H7 (cell line): ENCODE measurements at regions not wholly inside any gene's neighbourhood (a gene's known extent, or its start where the extent isn't known, plus 50 kb on each side); places are given as distances from the start of the nearest gene placed in this dataset.
A peak's percentile ranks its signal among the peaks of the same experiment; 100 is the strongest.

Experiments used
- DNase-seq: peaks from one replicate; pipeline ENCODE4 v3.0.0; 2012
- H3K27me3 ChIP-seq: 2 replicates; pipeline ENCODE4 v1.6.0; 2011; ENCODE audit warnings: mild to moderate bottlenecking, low read length; ENCODE audit not compliant: control insufficient read depth, insufficient read depth
- H3K36me3 ChIP-seq: replicated peaks from 2 replicates; pipeline ENCODE4 v1.5.1; 2011; ENCODE audit warnings: low read length; ENCODE audit not compliant: control insufficient read depth, insufficient read depth
- H3K4me3 ChIP-seq: 2 replicates; pipeline ENCODE4 v1.5.1; 2011; ENCODE audit warnings: low read depth, mild to moderate bottlenecking, control low read depth, low read length, moderate library complexity; ENCODE audit not compliant: insufficient read depth

GRCh38 chr4:58646126-58646525 is 1535.9 kb upstream of the IGFBP7 start:
- Histone ChIP-seq H3K36me3 (no peaks in the 10 kb centered on the region), H3K27me3 (no peaks in the 10 kb centered on the region), H3K4me3 (no peak overlapping the region)
- DNase-seq: no peak

DNA sequence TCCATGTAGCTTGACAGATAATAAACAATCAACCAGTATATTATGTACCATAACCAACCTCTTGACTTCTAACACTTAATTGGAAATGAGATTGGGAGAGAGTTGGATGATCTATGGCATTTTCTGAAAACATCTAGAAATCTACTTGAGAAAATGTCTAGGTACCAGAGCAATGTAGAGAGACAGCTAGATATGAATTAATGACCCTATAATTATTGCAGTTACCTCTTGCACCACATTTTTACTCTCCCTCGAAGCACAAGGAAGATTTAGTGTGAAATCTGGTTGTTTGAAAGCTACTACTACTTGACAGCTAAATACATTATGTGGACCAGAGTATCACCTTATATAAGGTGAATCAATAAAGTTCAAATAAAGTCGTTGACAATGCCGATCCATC is 1534.4 kb upstream of the IGFBP7 start:
- Histone ChIP-seq H3K36me3 (no peaks in the 10 kb centered on the region), H3K27me3 (no peaks in the 10 kb centered on the region), H3K4me3 (no peak overlapping the region)
- DNase-seq: no peak

- Histone ChIP-seq H3K27me3 (no peaks in the 10 kb centered on the region), H3K4me3 (no peak overlapping the region), H3K36me3 (no peaks in the 10 kb centered on the region)
- no peak for DNase-seq
Observed at GRCh38 chr4:58636381-58636780, 1526.2 kb upstream of the IGFBP7 start.

GRCh38 chr4:58617226-58617625 is 1507.0 kb upstream of the IGFBP7 start:
- Histone ChIP-seq H3K36me3 (no peaks in the 10 kb centered on the region), H3K4me3 (no peak overlapping the region), H3K27me3 (no peaks in the 10 kb centered on the region)
- DNase-seq: no peak

- no peaks in the 10 kb centered on the region for H3K36me3 ChIP-seq
- H3K4me3 ChIP-seq: no peak overlapping the region
- no peaks in the 10 kb centered on the region for H3K27me3 ChIP-seq
- DNase-seq: no peak
Observed at GRCh38 chr4:58611012-58611411, 1500.8 kb upstream of the IGFBP7 start.

GRCh38 chr4:58606303-58606702 is 1496.1 kb upstream of the IGFBP7 start:
- Histone ChIP-seq H3K36me3 (no peaks in the 10 kb centered on the region), H3K4me3 (no peak overlapping the region), H3K27me3 (no peaks in the 10 kb centered on the region)
- DNase-seq: no peak

GRCh38 chr4:58603951-58604350 is 1493.8 kb upstream of the IGFBP7 start:
- Histone ChIP-seq H3K36me3 (no peaks in the 10 kb centered on the region), H3K27me3 (no peaks in the 10 kb centered on the region), H3K4me3 (no peak overlapping the region)
- DNase-seq: no peak

DNA sequence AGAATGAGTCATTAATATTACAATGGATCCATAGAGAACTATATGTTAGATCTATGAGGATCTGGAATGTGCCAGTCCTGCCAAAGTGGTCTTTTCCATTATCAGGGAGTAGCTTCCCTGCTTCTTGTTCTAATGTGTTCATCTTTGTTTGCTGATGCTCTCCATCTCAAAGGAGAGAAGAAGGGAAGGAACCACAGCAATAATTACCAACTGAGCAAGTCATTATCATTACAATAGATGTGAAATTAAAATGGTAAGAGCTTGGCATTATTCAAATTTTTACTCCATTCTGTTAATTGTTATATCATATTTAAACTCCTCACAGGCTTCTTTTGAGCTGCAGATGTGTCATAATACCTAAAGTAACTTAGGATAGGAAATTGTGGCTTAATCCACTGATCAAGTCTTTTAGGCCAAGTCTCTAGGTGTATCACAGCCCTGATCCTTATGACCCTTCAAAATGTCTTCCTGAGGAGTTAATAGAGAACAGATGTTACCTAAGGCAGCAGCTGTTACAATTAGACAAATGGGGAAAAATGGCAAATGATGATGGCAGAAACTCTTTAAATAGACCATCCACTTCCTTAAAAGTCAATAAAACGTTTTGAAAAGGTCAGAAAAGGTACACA is 1492.7 kb upstream of the IGFBP7 start:
- Histone ChIP-seq H3K4me3 (no peak overlapping the region), H3K27me3 (no peaks in the 10 kb centered on the region), H3K36me3 (no peaks in the 10 kb centered on the region)
- DNase-seq: no peak

GRCh38 chr4:58602022-58602421 is 1491.8 kb upstream of the IGFBP7 start:
- H3K27me3 ChIP-seq: no peaks in the 10 kb centered on the region
- no peak for DNase-seq
- no peak overlapping the region for H3K4me3 ChIP-seq
- no peaks in the 10 kb centered on the region for H3K36me3 ChIP-seq

GRCh38 chr4:58600290-58600689 is 1490.1 kb upstream of the IGFBP7 start:
- DNase-seq: peak; percentile 2
- Histone ChIP-seq H3K27me3 (no peaks in the 10 kb centered on the region), H3K36me3 (no peaks in the 10 kb centered on the region), H3K4me3 (no peak overlapping the region)

GRCh38 chr4:58590722-58591121 is 1480.5 kb upstream of the IGFBP7 start:
- Histone ChIP-seq H3K27me3 (no peaks in the 10 kb centered on the region), H3K36me3 (no peaks in the 10 kb centered on the region), H3K4me3 (no peak overlapping the region)
- no peak for DNase-seq

GRCh38 chr4:58587856-58588255 is 1477.7 kb upstream of the IGFBP7 start:
- no peak for DNase-seq
- no peaks in the 10 kb centered on the region for H3K36me3 ChIP-seq

GRCh38 chr4:58566260-58566659 is 1456.1 kb upstream of the IGFBP7 start:
- H3K36me3 ChIP-seq: no peaks in the 10 kb centered on the region
- H3K4me3 ChIP-seq: no peak overlapping the region
- no peak for DNase-seq
- no peaks in the 10 kb centered on the region for H3K27me3 ChIP-seq

More at GRCh38 chr4:58587856-58588255, 1477.7 kb upstream of the IGFBP7 start:
- no peaks in the 10 kb centered on the region for H3K27me3 ChIP-seq
- no peak overlapping the region for H3K4me3 ChIP-seq

DNA sequence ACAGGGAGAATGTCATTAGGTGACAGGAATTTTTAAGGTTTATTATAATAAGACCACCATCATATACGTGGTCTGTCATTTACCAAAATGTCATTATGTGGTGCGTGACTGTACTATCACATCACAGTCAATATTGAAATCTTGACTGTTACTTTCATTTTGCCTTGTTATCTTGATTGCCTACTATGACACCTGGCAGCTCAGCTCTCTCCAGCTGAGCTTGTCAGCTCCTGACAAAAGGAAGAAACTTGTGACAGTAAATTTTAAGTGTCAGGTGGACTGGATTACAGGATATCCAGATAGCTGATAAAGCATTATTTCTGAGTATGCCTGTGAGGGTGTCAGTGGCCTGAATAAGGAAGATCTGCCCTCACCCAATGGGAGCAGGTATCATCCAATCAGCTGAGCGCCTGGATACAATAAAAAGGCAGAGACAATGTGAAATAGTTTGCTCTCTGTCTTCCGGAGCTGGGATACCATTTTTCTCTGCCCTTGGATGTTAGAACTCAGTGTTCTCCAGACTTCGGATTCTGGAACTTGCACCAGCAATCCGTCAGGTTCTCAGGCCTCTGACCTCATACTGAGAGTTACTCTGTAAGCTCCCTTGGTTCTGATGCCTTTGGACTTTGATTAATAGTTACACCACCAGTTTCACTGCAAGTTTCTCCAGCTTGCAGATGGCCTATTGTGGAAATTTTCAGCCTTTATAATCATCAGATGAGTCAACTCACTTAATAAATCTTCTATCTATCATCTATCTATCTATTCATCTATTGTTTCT is 1454.7 kb upstream of the IGFBP7 start:
- no peak overlapping the region for H3K4me3 ChIP-seq
- H3K36me3 ChIP-seq: no peaks in the 10 kb centered on the region
- H3K27me3 ChIP-seq: no peaks in the 10 kb centered on the region
- DNase-seq: no peak

- DNase-seq: no peak
- no peaks in the 10 kb centered on the region for H3K36me3 ChIP-seq
- H3K27me3 ChIP-seq: no peaks in the 10 kb centered on the region
- H3K4me3 ChIP-seq: no peak overlapping the region
Observed at GRCh38 chr4:58561170-58561569, 1451.0 kb upstream of the IGFBP7 start.
